ENCODE measurements at regions not wholly inside any gene's neighbourhood (a gene's known extent, or its start where the extent isn't known, plus 50 kb on each side); places are given as distances from the start of the nearest gene placed in this dataset.
A peak's percentile ranks its signal among the peaks of the same experiment; 100 is the strongest.

DNA sequence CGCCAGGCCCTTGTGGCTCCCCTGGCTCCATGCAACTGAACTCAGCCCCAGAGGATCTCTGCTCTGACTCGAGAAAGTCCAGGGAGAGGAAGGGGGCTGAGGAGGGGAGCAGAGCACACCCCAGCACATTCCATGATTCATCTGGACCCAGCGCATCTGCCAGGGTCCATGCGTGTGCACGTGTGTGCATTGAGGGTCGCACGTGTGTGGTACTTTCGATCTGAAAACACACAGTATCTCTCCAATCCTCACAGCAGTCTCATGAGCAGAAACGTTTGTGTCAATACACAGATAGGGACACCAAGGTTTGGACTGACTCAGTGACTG lies 146.4 kb upstream of the ID2 start:
- Histone ChIP-seq H3K9me3 (ENCODE audit: control insufficient read depth in 4 of 4, low read length in 3 of 4) (peaks cover 0 to 7% (median 5%) of the 10 kb centered on the region in 4 donors), H3K36me3 (ENCODE audit: control insufficient read depth in 4 of 4, insufficient read depth in 3 of 4, low read depth in 1 of 4, low read length in 3 of 4) (no peaks in the 10 kb centered on the region), H3K27ac (ENCODE audit: low read depth in 1 of 2, low read length in 2 of 2) (peak overlapping the region; percentile 74 to 76), H3K27me3 (ENCODE audit: control insufficient read depth in 4 of 4, insufficient read depth in 4 of 4, low read length in 3 of 4) (no peaks in the 10 kb centered on the region), H3K4me1 (ENCODE audit: control insufficient read depth in 4 of 4, insufficient read depth in 4 of 4, low read length in 3 of 4) (peaks cover 15 to 27% (median 20%) of the 10 kb centered on the region in 4 donors), H3K9ac (ENCODE audit: low read depth in 1 of 2, low read length in 2 of 2) (peak overlapping the region in 1 of 2 donors; percentile 64), H3K4me3 (ENCODE audit: low read depth in 1 of 3, low read length in 3 of 3) (no peak overlapping the region)
- whole genome bisulfite sequencing, result 38% methylated on average over 9 of the region's 9 CpGs
- DNase-seq (ENCODE audit: low spot score), result no peak
- TF ChIP-seq FOXA2 (IDR thresholded peaks at IDR 0.05), result peak; percentile 25
- no peak for TF ChIP-seq REST (IDR thresholded peaks at IDR 0.05)

DNA sequence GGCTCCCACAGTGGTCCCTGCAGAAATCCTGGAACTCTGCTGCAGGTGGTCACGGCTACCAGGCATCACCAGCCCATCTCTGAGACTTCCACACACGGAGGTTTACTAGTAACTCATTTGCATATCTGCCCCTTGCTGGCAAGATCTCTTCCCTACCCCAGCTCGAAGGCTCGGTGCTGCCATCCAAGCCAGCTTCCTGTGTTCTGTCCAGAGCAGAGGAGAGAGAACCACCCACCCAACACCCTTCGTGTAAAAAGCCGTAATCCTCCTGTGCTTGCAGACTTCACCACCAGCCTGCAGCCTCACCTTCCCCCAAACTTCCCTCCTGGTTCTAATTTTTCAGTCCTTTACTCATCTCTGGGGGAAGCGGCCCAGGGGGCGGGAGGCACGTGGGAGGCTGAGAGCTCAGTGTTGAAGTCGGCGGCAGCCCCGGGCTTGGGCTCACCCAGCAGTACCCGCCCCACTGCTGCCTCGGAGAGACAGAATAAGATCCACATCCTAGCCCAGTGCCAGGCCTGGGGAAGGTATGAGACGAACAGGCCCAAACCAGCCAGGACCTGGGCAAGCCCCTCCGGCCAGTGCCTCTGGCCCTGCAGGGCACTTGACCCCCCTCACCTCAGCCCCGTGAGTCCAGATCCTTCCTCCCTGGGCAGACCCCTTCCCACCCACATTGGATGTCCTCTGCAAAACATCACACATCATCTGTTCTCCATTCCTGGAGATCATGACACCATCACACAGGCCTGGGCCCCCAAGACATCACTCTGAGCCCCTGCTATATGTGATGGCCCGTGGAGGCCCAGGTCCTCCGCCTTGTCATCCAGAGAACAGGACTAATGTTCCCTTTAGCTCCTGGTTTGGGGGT lies 145.8 kb upstream of the ID2 start:
- Histone ChIP-seq H3K27me3 (ENCODE audit: control insufficient read depth in 4 of 4, insufficient read depth in 4 of 4, low read length in 3 of 4) (no peaks in the 10 kb centered on the region), H3K9ac (ENCODE audit: low read depth in 1 of 2, low read length in 2 of 2) (no peak overlapping the region), H3K4me3 (ENCODE audit: low read depth in 1 of 3, low read length in 3 of 3) (no peak overlapping the region), H3K36me3 (ENCODE audit: control insufficient read depth in 4 of 4, insufficient read depth in 3 of 4, low read depth in 1 of 4, low read length in 3 of 4) (no peaks in the 10 kb centered on the region), H3K4me1 (ENCODE audit: control insufficient read depth in 4 of 4, insufficient read depth in 4 of 4, low read length in 3 of 4) (peaks cover 15 to 27% (median 20%) of the 10 kb centered on the region in 4 donors), H3K9me3 (ENCODE audit: control insufficient read depth in 4 of 4, low read length in 3 of 4) (peaks cover 0 to 6% (median 5%) of the 10 kb centered on the region in 4 donors), H3K27ac (ENCODE audit: low read depth in 1 of 2, low read length in 2 of 2) (peak overlapping the region; percentile 74 to 76)
- no peak for TF ChIP-seq TAF1 (conservative IDR thresholded peaks at IDR 0.05)
- no peak for TF ChIP-seq JUND (IDR thresholded peaks at IDR 0.05)
- no peak for TF ChIP-seq YY1 (IDR thresholded peaks at IDR 0.05)
- TF ChIP-seq, protein P1, sequence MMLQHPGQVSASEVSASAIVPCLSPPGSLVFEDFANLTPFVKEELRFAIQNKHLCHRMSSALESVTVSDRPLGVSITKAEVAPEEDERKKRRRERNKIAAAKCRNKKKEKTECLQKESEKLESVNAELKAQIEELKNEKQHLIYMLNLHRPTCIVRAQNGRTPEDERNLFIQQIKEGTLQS (IDR thresholded peaks at IDR 0.05), result no peak
- TF ChIP-seq FOXA1 (IDR thresholded peaks at IDR 0.05), result no peak
- no peak for TF ChIP-seq HNF4A (conservative IDR thresholded peaks at IDR 0.05)
- TF ChIP-seq NR2F2 (IDR thresholded peaks at IDR 0.05), result no peak
- TF ChIP-seq EGR1 (IDR thresholded peaks at IDR 0.05; ENCODE audit: low read depth in 2 of 2), result no peak
- DNase-seq (ENCODE audit: low spot score), result no peak
- 73% methylated on average over 19 of the region's 19 CpGs for WGBS

DNA sequence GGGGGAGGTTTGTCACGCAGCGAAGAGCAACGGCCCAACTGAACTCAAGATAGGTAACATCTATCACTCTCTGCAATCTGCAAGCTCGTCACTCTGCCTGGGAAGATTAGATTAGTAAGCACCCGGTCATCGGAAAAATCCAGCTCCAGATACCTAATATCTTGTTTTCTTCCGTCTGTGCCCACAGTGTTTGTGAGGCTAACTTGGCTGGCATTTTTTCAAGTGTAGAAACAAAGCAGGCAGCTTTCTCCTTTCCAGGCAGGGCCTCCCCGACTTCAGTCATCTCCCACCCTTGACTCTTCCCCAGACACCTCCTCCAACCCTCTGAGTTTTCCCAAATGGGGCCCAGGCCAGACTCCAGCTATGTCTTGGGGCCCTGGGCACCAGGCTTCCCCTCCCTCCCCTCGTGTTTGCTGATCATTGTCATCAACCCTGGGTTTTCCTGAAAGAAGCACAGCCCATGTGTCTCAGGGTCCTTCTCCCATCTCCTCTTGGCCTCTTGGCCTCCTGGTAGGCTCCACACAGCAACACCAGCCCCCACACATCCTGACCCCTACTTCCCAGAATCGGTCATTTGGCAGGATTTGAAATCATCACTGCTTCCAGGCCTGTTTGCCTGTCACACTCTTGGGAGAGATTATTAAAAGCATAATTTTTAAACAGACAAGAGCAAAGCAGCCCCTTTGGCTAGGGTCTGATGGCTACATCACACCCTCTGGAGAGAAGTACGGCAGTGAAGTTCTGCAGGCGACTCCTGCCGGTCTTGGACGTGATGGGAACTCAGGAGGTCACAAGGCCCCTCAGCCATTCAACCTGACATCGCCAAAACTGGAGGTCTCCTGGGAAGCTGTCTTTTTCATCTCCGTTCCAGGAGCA lies 144.9 kb upstream of the ID2 start:
- Histone ChIP-seq H3K9me3 (ENCODE audit: control insufficient read depth in 4 of 4, low read length in 3 of 4) (no peaks in the 10 kb centered on the region), H3K27ac (ENCODE audit: low read depth in 1 of 2, low read length in 2 of 2) (no peak overlapping the region), H3K27me3 (ENCODE audit: control insufficient read depth in 4 of 4, insufficient read depth in 4 of 4, low read length in 3 of 4) (no peaks in the 10 kb centered on the region), H3K9ac (ENCODE audit: low read depth in 1 of 2, low read length in 2 of 2) (no peak overlapping the region), H3K36me3 (ENCODE audit: control insufficient read depth in 4 of 4, insufficient read depth in 3 of 4, low read depth in 1 of 4, low read length in 3 of 4) (no peaks in the 10 kb centered on the region), H3K4me3 (ENCODE audit: low read depth in 1 of 3, low read length in 3 of 3) (no peak overlapping the region), H3K4me1 (ENCODE audit: control insufficient read depth in 4 of 4, insufficient read depth in 4 of 4, low read length in 3 of 4) (peaks cover 15 to 27% (median 20%) of the 10 kb centered on the region in 4 donors)
- TF ChIP-seq YY1 (IDR thresholded peaks at IDR 0.05), result no peak
- peak; percentile 64 for TF ChIP-seq NR2F2 (IDR thresholded peaks at IDR 0.05)
- DNase-seq (ENCODE audit: low spot score), result no peak
- WGBS, result 83% methylated on average over 16 of the region's 16 CpGs
